ENCODE measurements at regions not wholly inside any gene's neighbourhood (a gene's known extent, or its start where the extent isn't known, plus 50 kb on each side); places are given as distances from the start of the nearest gene placed in this dataset.

DNA sequence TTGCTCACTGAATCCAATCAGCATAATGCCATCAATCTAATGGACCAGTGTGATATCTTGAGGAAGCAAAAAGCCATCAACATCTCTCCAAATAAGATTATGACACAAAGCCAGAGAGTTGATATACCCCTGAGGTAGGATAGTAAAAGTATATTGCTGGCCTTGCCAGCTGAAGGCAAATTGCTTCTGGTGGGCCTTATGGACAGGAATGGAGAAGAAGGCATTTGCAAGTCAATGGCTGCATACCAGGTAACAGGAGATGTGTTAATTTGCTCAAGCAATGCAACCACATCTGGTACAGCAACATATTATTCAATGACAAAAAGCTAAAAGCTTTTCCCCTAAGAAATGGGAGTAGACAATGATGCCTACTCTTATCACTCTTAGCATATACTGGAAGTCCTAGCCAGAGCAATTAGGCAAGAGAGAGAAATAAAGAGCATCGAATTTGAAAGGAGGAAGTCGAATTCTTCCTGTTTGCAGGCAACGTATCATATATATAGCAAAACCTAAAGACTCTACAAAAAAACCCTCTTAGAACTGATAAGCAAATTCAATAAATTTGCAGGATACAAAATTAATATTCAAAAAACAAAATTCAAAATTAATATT is 216.1 kb upstream of the RASA1 start:
- no peak for TF ChIP-seq CTCF (IDR thresholded peaks at IDR 0.05; ENCODE audit: low read depth, low read length, missing control alignments)
- no peak overlapping the region for H3K4me3 ChIP-seq (ENCODE audit: low read depth, low read length)
- DNase-seq (ENCODE audit: low read depth) = no peak
- in situ Hi-C loops (cut with HindIII; ENCODE audit: low sequenced_read_pairs) = no loop called here

GRCh38 chr5:87053146-87053545 is 214.5 kb upstream of the RASA1 start:
- no peak for TF ChIP-seq CTCF (IDR thresholded peaks at IDR 0.05; ENCODE audit: low read depth, low read length, missing control alignments)
- H3K4me3 ChIP-seq (ENCODE audit: low read depth, low read length) = no peak overlapping the region
- no peak for DNase-seq (ENCODE audit: low read depth)
- in situ Hi-C loops (cut with HindIII; ENCODE audit: low sequenced_read_pairs) = no loop called here

GRCh38 chr5:87054821-87055220 is 212.9 kb upstream of the RASA1 start:
- H3K4me3 ChIP-seq (ENCODE audit: low read depth, low read length) = no peak overlapping the region
- no peak for DNase-seq (ENCODE audit: low read depth)
- TF ChIP-seq CTCF (IDR thresholded peaks at IDR 0.05; ENCODE audit: low read depth, low read length, missing control alignments) = no peak
- in situ Hi-C loops (cut with HindIII; ENCODE audit: low sequenced_read_pairs) = no loop called here

DNA sequence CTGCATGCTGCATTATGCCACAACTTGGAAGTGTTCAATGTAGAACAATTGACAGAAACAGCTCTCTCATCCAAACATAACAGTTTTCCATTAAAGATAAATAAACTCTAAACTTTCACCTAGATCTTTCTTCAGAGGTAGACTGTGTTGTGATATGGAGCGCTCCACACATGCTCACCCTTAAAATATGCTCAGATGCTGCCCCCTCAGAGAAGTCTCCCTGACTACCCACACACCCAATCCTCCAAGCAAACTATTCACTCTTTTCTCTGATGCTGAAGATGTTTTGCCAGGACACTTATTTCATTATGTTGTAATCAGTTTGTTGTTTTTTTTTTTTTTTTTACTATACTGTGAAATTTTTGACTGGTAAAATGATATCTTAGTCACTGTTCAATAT is 206.6 kb upstream of the RASA1 start:
- DNase-seq (ENCODE audit: low read depth) = no peak
- TF ChIP-seq CTCF (IDR thresholded peaks at IDR 0.05; ENCODE audit: low read depth, low read length, missing control alignments) = no peak
- in situ Hi-C loops (cut with HindIII; ENCODE audit: low sequenced_read_pairs) = loop anchor here (5.0 kb wide), 1 partner anchor 76 kb away; no protein-coding TSS in a partner anchor
- H3K4me3 ChIP-seq (ENCODE audit: low read depth, low read length) = no peak overlapping the region

DNA sequence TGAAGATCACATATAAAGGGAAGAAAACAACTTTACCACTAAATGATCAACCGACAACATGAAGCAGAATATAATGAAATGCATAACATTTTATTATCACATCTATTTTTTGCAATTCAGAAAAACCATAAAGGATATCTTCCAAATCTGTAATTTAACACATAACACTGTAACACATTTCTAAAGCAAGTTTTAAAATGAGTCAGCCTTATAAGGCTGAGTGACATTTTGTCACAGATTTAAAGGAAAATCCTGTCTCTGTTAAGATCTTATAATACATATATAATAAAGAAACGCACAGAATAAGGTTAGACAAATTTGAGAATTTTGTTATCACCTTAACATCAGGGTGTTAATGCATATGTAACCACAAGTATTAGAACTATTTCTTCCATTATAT is 198.4 kb upstream of the RASA1 start:
- no peak for DNase-seq (ENCODE audit: low read depth)
- in situ Hi-C loops (cut with HindIII; ENCODE audit: low sequenced_read_pairs) = no loop called here
- no peak overlapping the region for H3K4me3 ChIP-seq (ENCODE audit: low read depth, low read length)
- no peak for TF ChIP-seq CTCF (IDR thresholded peaks at IDR 0.05; ENCODE audit: low read depth, low read length, missing control alignments)

- peak; percentile 64 for TF ChIP-seq CTCF (IDR thresholded peaks at IDR 0.05; ENCODE audit: low read depth, low read length, missing control alignments)
- in situ Hi-C loops (cut with HindIII; ENCODE audit: low sequenced_read_pairs) = no loop called here
- peak; percentile 60 for DNase-seq (ENCODE audit: low read depth)
- H3K4me3 ChIP-seq (ENCODE audit: low read depth, low read length) = no peak overlapping the region
Observed at GRCh38 chr5:87069974-87070608, 197.6 kb upstream of the RASA1 start.

All from astrocyte of the cerebellum (primary cell).